22Rv1 (cell line): ENCODE measurements at regions not wholly inside any gene's neighbourhood (a gene's known extent, or its start where the extent isn't known, plus 50 kb on each side); places are given as distances from the start of the nearest gene placed in this dataset.
"Not testable (repeated sequence)": the region's sequence is repeated elsewhere in the genome, so short reads cannot be mapped to it uniquely, and the experiment has no call there.

Source experiments
- H3K27ac ChIP-seq: fragments of 450-650 bp; 2 replicates; pipeline ENCODE4 v1.5.1; 2017
- CTCF ChIP-seq: fragments of 450-650 bp; IDR thresholded peaks from 2 replicates; pipeline ENCODE4 v1.5.1; 2017; ENCODE audit warnings: mild to moderate bottlenecking

- peak; percentile 65 for TF ChIP-seq CTCF
- not testable (repeated sequence) for H3K27ac ChIP-seq
Measured at GRCh38 chr1:46878173-46878782, 63.0 kb downstream of the CYP4A11 start.

- not testable (repeated sequence) for H3K27ac ChIP-seq
- peak; percentile 66 for TF ChIP-seq CTCF
Measured at GRCh38 chr1:46876093-46876492, 65.2 kb downstream of the CYP4A11 start.
